OCI-LY7 (cell line): ENCODE measurements at regions not wholly inside any gene's neighbourhood (a gene's known extent, or its start where the extent isn't known, plus 50 kb on each side); places are given as distances from the start of the nearest gene placed in this dataset.

Source experiments
- EZH2phosphoT487 ChIP-seq: fragments of 200-600 bp; sonication (generic); IDR thresholded peaks from 2 replicates; pipeline ENCODE4 v1.6.1; 2018; ENCODE audit warnings: low read depth, borderline replicate concordance, mild to moderate bottlenecking, mixed run types, antibody characterized with exemption, low read length, moderate library complexity, mixed read lengths
- TF ChIP-seq, protein P1 (sequence below): fragments of 200-600 bp; sonication (generic); conservative IDR thresholded peaks from 2 replicates; pipeline ENCODE4 v1.5.1; 2014; ENCODE audit warnings: mild to moderate bottlenecking, antibody characterized with exemption, low read length, moderate library complexity, mixed read lengths

DNA sequence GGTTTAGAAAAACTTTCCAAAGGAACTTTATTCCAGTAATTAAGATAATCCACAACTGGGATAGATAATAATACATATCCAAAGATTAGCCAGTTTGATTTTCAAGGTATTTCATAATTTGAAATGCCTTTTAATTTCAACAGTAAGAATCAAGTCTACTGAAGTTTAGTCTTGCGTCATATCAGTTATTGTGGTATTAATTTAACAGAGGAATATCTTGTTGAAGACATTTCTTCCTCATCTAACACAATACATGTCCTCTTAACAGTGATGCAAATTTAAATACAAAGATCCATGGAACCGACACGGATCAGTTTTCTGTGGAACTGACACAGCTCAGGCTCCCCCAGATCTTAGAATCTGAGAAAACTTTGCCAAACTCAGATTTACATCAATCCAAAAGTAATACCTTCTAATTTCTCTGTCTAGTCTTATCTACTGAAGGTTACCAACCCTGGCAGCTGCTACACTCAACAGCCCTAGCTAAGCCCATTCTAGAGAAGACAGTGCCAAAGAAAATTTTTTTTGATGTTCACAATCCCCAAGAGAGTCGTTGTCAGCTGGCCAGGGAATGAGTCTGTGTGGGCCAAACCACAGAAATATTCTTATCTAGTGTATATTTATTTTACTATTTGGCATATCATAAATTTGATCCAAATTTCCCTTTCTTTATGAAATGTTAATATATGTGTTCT, 365.2 kb upstream of the MEOX2 start:
- TF ChIP-seq, protein P1, sequence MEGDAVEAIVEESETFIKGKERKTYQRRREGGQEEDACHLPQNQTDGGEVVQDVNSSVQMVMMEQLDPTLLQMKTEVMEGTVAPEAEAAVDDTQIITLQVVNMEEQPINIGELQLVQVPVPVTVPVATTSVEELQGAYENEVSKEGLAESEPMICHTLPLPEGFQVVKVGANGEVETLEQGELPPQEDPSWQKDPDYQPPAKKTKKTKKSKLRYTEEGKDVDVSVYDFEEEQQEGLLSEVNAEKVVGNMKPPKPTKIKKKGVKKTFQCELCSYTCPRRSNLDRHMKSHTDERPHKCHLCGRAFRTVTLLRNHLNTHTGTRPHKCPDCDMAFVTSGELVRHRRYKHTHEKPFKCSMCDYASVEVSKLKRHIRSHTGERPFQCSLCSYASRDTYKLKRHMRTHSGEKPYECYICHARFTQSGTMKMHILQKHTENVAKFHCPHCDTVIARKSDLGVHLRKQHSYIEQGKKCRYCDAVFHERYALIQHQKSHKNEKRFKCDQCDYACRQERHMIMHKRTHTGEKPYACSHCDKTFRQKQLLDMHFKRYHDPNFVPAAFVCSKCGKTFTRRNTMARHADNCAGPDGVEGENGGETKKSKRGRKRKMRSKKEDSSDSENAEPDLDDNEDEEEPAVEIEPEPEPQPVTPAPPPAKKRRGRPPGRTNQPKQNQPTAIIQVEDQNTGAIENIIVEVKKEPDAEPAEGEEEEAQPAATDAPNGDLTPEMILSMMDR = no peak
- TF ChIP-seq EZH2phosphoT487 = no peak
